Cardiac septum (tissue), 1 donor: ENCODE measurements at regions not wholly inside any gene's neighbourhood (a gene's known extent, or its start where the extent isn't known, plus 50 kb on each side); places are given as distances from the start of the nearest gene placed in this dataset.
"Not testable (repeated sequence)": the region's sequence is repeated elsewhere in the genome, so short reads cannot be mapped to it uniquely, and the experiment has no call there.

ENCODE experiments used
- DNase-seq: peaks from one replicate; pipeline ENCODE4 v3.0.0-alpha.2; 2020; ENCODE audit warnings: low spot score
- intact Hi-C: fragments of 100-400 bp; cut with DNase I; formaldehyde crosslinking; loops from one replicate; pipeline ENCODE4 v1.14.0; 2022
- donor health status: DM: no; HTN: no; CAD: no.

DNA sequence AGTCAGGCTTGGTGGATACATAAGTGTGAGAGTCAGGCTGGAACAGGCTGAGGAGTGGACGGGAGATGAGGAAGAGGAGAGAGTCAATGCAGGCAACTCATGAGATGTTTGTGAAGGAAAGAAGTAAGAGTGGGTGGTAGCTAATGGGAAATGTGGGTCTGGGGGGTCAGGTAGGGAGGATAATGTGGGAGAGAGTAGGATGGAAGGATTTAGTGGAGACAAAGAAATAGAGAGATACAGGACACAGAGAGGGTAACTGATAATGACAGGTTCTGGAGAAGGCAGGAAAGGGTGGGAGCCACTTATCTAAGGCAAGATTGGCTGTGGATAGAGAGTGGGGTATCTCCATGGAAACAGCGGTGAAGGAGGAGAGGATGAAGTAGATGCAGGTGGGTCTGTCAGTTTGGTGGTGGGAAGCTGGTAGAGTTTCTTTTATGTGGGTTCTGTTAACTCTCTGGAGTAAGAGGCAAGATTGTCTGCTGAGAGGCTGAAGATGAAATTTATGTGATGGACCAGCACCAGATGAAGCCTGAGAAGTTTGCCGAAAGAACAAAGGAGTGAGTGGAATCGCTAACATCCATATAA, 190.6 kb upstream of the SPRED2 start:
- DNase-seq: no peak
- intact Hi-C loops: no loop called here

- DNase-seq: no peak
- intact Hi-C loops: no loop called here
Observed at GRCh38 chr2:65622499-65622898, 190.1 kb upstream of the SPRED2 start.

- no peak for DNase-seq
- intact Hi-C loops: no loop called here
Observed at GRCh38 chr2:65620524-65620923, 188.1 kb upstream of the SPRED2 start.

GRCh38 chr2:65620026-65620425, 187.6 kb upstream of the SPRED2 start:
- no peak for DNase-seq

GRCh38 chr2:65615602-65616001, 183.2 kb upstream of the SPRED2 start:
- no peak for DNase-seq
- intact Hi-C loops: no loop called here

More at GRCh38 chr2:65620026-65620425, 187.6 kb upstream of the SPRED2 start:
- intact Hi-C loops: no loop called here

GRCh38 chr2:65613968-65614555, 181.7 kb upstream of the SPRED2 start:
- intact Hi-C loops: no loop called here
- no peak for DNase-seq

DNA sequence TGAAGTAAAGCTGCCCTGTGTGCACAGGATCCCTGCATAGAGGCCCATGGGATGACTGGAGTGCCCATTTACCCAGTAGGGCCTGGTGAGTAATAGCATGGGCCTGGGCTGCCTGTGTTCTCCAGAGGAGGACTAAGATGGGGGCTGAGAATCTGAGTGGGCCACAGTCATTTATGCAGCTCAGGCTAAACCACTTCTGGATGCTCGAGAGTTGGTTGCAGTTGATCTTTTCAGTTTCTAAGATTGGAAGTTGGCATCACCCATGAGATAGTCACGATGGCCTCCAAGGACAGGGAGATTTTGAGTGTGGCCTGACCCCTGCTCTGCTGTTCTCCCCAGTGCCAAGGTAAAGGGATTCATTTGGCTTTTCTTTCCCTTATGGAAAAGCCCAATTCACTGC, 179.1 kb upstream of the SPRED2 start:
- no peak for DNase-seq
- intact Hi-C loops: no loop called here

DNA sequence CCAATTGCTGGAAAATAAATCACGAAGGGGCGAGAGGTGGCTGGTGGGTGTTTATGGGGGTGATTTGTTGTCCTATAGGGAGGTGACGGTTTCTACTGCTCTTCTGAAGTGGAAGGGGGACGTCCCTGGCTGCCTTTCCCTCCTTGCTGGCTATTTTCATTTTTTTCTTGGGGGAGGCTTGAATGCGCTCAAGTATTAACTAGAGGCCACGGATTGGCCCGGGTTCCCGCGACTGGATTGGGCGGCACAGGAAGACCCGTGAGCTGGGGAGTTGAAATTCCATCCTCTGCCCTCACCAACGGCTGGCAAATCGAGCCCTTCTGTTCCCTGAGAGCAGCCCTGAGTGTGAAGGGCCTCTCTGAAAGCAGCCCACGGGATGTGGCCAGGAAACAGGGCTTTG, 176.5 kb upstream of the SPRED2 start:
- no peak for DNase-seq
- intact Hi-C loops: no loop called here

DNA sequence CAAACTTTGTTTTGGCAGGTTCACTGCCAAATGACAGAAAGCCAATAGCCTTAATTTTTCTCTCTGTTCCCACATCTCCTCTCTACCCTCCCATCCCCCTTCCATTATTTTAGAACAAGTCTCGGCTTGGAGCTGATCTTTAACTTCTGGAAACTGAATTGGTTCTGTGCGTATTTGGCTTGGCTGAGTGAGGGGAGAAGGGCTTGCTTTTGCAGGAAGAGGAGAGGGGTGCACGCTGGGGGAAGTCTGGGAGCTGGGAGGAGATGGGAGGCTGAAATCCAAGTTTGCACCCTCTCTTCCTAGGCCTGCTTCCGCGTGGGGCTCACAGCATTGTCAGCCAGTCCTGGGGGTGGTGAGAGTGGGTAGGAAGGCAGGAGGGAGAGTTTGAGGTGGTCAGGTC, 176.1 kb upstream of the SPRED2 start:
- intact Hi-C loops: no loop called here
- DNase-seq: no peak

DNA sequence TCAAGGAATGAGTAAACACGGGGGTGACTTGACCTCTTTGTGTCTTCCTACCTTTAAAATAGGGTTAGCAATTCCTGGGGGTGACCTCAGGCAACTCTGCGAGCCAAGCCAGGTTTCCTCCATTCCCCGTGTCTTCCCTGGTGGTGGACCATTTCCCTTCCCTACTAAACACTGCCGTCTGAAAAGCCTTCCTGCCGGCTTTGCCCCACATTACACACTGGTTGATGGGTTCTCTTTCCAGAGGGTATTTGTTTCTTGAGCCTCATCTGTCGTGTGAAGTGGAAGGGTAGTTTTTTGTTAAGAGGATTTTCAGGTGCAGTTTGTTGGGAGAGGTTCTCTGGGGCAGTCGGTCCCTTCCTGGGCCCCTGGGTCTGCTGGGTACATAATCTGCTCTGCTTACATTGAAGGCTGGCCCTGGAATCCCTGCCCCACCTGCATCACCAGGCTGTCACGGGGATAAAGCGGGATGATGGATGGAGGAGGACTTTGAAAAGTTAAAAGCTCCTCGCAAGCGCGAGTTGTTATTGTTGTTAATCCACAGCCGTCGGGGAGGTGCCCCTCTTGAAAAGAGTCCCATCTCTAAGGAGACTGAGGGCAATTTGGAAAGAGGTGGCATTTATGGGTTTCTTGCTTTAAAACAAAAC, 175.4 kb upstream of the SPRED2 start:
- DNase-seq: no peak
- intact Hi-C loops: no loop called here

DNA sequence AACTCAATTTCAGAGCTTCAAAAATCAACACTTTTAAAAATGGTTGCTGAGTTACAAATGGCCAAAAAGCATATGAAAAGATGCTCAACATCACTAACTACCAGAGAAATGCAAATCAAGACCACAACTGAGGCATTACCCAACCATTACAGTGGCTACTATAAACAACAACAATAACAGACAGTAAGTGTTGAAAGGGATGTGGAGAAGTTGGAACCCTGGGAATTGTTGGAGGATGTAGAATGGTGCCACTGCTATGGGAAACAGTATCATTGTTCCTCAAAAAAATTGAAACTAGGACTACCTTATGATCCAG, 173.3 kb upstream of the SPRED2 start:
- intact Hi-C loops: no loop called here
- no peak for DNase-seq

GRCh38 chr2:65605058-65605742, 172.8 kb upstream of the SPRED2 start:
- no peak for DNase-seq
- intact Hi-C loops: no loop called here

GRCh38 chr2:65604246-65604645, 171.8 kb upstream of the SPRED2 start:
- no peak for DNase-seq
- intact Hi-C loops: no loop called here

DNA sequence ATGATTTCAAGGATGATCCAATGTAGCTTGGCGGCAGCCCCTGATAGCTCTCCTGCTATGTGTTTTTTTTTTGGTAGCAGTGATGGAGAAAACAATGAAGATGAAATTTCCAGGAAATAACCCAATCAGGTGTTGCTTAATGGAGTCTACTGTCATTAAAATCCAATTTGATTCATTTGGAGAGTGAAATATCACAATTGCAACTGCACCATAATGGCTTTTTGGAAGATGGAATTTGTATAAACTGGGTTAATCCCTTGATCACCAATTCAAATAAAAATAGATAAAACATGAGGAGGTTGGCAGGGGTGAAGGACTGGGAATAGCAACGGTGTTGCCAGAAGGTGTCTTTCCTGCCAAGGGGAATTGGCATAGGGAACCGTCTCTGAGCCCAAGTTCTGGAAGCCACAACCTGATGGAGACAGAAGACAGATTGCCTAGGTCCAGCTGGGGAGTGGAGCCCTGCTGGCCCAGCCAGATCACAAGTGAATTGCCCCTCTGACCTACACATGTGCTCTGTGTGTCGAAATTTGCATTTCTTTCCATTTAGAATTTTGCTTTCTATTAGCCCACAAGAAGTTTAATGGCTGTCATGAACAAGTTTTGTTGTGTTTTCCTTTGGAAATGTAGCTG, 170.3 kb upstream of the SPRED2 start:
- DNase-seq: no peak
- intact Hi-C loops: no loop called here

DNA sequence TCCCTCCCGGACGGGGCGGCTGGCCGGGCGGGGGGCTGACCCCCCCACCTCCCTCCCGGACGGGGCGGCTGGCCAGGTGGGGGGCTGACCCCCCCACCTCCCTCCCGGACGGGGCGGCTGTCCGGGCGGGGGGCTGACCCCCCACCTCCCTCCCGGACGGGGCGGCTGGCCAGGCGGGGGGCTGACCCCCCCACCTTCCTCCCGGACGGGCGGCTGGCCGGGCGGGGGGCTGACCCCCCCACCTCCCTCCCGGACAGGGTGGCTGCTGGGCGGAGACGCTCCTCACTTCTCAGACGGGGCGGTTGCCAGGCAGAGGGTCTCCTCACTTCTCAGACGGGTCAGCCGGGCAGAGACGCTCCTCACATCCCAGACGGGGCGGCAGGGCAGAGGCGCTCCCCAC, 168.5 kb upstream of the SPRED2 start:
- intact Hi-C loops, DNase-seq: not testable (repeated sequence)

- intact Hi-C loops, DNase-seq: not testable (repeated sequence)
Observed at GRCh38 chr2:65600351-65600750, 168.0 kb upstream of the SPRED2 start.

GRCh38 chr2:65599693-65600092, 167.3 kb upstream of the SPRED2 start:
- intact Hi-C loops: no loop called here

DNA sequence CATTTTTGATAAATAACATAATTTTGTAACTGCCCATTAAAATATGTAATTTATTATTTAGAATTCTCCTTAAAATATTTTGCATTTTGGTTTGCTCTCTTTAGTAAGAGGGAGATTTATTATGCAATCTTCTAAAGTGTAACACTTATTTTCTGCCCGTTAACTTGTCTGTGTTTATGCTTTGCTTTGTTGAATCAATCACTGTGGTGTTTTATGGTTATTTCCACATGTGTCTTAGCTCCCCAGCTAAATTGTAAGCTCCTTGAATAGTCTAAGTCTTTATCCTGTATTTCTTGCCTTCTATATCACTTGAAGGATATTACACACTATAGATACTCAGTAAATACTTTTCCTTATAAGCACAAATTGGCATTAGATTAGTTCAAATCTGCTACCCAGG, 166.6 kb upstream of the SPRED2 start:
- DNase-seq: no peak
- intact Hi-C loops: no loop called here

More at GRCh38 chr2:65599693-65600092, 167.3 kb upstream of the SPRED2 start:
- no peak for DNase-seq

GRCh38 chr2:65598264-65598663, 165.9 kb upstream of the SPRED2 start:
- intact Hi-C loops: no loop called here
- DNase-seq: no peak

GRCh38 chr2:65595630-65596029, 163.2 kb upstream of the SPRED2 start:
- intact Hi-C loops: no loop called here
- no peak for DNase-seq

DNA sequence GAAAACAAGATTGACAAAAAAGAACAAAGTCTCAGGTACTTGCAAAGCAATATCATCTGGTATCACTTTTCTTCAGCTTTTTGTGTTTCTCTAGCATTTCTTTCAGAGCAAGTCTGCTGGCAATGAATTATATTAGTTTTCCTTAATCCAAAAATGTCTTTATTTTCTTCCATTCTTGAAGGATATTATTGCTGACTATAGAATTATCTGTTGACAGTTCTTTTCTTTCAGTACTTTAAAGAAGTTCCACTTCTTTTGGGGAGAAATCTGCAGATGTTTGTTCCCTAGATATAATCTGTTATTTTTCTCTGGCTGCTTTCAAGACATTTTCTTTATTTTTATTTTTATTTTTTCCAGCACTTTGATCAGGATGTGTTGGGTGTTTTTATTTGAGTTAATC, 161.8 kb upstream of the SPRED2 start:
- intact Hi-C loops: no loop called here
- DNase-seq: no peak
